ENCODE measurements at regions not wholly inside any gene's neighbourhood (a gene's known extent, or its start where the extent isn't known, plus 50 kb on each side); places are given as distances from the start of the nearest gene placed in this dataset.
"Not testable (repeated sequence)": the region's sequence is repeated elsewhere in the genome, so short reads cannot be mapped to it uniquely, and the experiment has no call there.

- DNase-seq = no peak
These were observed 202.6 kb downstream of the TMA16 start for GRCh38 chr4:163697121-163697520.

DNA sequence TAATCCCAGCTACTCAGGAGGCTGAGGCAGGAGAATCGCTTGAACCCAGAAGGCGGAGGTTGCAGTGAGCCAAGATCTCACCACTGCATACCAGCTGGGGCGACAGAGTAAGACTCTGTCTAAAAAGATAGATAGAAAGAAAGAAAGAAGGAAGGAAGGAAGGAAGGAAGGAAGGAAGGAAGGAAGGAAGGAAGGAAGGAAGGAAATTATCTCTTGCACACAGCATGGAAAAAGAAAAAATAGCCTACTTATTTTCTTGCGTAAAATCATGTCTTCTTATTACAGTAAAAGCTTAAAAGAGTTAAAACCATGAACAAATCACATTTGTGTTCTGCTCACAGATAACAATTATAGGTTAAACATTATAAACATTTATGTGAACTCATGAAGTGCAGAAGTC, 205.9 kb downstream of the TMA16 start:
- not testable (repeated sequence) for DNase-seq

- no peak for DNase-seq
These were observed 207.4 kb downstream of the TMA16 start for GRCh38 chr4:163701916-163702315.

DNA sequence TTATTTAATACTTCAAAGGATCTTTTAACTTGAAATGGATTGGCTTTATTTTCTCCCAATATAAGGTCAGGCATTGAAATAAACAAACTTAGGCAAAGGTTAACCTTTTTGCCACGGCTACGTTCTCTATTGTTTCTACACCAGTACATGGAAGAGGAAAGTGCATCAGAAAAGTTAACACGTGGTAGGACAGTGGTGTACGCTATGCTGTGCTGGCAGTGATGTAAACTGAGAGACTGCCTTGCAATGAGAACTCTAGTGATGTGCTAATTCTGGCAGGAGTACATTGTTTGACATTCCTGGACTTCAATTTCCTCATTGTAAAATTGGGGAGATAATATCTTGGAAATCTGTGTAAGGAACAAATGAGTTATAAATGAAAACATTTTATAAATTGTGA, 208.2 kb downstream of the TMA16 start:
- DNase-seq = no peak

DNA sequence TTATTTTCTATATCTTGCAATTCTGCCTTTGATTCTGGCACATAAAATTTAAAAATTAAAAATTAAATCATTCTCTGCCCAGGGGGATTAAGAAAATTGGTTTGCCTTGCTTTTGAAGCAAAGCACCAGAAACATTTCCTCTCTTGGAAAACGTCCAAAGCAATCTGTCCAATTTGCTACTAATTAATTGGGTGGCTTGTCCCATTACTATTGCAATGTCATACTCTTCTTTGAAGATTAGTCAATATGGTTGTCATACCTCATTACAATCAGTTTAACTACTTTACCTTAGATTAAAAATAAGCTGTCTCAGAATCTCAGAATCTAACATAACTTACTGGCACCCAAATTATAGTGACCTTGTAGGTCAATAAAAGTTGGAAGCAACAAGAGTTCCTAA, 208.8 kb downstream of the TMA16 start:
- DNase-seq = no peak

DNA sequence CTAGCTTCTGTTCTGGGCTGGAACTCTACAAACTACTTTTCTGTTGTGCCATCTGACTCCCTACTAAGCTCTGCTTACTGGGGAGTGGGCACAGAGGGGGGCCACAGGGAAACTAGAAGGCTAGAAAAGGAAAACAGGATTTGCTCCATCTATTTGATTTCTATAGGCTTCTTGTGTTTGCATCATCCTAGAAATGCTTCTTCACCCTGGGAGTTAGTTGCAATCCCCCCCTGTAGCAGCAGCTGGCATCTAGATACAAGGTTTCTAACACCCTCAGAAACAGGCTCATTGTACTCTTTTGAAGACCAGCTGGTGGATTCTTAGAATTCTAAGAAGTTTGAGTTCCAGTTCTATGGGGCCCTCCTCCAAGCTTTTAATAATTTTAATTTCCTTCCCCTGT, 213.4 kb downstream of the TMA16 start:
- no peak for DNase-seq

DNA sequence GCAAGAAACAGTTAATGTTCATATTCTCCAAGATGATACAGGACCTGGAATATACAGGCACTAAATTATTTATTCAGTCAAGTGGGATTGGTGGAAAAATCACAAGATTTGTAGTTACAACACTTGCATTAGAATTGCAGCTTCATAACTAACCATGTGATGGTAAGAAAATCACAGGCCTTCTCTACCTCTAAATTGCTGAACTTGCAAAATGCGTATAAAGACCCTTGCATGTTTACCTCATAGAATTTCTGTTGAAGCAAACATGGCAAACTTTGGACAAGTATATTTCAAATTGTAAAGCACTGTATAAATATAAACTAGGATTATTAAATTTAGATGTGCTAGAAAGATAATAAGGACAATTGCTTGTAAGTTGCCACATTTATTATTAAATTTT, 215.1 kb downstream of the TMA16 start:
- DNase-seq = no peak

DNA sequence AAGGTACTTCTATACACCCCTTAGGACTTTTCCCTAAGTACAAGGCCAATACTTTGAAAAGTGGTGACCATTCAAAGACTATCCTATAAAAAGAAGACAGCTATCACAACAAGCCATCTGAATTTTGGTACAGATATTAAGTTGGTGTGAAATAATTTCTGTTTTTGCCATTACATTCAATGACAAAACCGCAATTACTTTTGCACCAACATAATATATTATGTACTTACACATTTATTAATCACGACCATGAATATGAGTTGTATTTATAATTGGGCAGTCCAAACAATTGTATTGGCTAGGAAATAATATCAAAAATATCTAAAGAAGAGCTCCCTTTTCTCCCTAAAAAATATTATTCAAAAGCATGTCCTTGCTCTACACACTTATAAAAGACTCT, 215.7 kb downstream of the TMA16 start:
- DNase-seq = no peak

DNA sequence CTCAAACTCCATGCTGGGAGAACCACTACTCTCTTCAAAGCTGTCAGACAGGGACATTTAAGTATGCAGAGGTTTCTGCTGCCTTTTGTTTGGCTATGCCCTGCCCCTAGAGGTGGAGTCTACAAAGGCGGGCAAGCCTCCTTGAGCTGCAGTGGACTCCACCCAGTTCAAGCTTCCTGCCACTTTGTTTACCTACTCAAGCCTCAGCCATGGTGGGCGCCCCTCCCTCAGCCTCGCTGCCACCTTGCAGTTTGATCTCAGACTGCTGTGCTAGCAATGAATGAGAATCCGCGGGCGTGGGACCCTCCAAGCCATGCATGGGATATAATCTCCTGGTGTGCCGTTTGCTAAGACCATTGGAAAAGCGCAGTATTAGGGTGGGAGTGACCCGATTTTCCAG, 230.0 kb downstream of the TMA16 start:
- not testable (repeated sequence) for DNase-seq

GRCh38 chr4:163726641-163727040, 232.2 kb downstream of the TMA16 start:
- DNase-seq = no peak

DNA sequence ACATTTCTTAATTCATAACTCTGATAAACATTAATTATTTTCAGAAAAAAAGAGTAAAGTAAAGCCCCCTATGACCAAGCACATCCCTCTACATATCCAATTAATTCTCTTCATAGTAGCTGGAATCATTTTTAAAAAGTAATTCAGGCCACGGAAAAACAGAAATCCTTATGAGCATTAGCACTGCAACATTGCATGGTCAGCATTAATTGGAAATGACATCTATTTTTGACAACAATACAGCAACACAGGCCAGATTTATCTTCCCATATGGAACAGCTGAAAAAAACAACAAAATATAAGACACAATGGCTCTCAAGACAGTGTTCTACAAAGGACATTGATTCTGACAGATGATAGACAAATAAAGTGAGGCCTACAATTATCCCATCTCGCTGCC, 236.6 kb downstream of the TMA16 start:
- no peak for DNase-seq

GRCh38 chr4:163732473-163732872, 238.0 kb downstream of the TMA16 start:
- DNase-seq = no peak

DNA sequence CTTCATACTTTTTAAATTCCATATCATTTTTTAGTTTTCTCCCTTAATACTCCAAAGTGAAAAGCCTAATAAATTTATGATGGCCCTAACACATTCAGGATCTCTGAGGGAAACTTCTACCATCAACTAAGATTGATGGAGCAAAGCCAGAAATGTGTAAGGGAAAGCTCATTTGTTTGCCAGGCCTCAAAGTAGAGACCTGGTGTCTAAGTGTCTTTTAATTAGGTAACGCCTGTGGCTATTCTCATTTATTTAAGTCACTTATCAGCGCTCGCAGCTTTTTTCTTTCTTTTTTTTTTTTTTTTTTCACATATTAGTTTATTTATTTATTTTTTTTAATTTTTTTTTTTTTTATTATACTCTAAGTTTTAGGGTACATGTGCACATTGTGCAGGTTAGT, 242.4 kb downstream of the TMA16 start:
- DNase-seq = no peak

DNA sequence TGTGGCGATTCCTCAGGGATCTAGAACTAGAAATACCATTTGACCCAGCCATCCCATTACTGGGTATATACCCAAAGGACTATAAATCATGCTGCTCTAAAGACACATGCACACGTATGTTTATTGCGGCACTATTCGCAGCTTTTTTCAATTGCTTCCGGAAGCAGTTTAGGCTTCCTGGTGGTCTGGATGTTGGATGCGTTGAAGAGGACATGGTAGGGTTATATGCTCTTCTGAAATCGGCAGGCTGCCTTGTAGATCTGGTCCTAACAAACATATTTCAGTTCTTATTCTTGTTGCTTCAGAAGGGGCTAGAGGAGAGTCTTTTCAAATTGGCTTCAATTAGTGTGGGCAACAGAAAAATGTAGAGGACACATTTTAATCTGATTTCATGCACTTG, 243.4 kb downstream of the TMA16 start:
- DNase-seq = not testable (repeated sequence)

- no peak for DNase-seq
These were observed 244.0 kb downstream of the TMA16 start for GRCh38 chr4:163738521-163738920.

GRCh38 chr4:163744861-163745260, 250.4 kb downstream of the TMA16 start:
- DNase-seq = no peak

GRCh38 chr4:163747293-163747692, 252.8 kb downstream of the TMA16 start:
- DNase-seq = no peak

DNA sequence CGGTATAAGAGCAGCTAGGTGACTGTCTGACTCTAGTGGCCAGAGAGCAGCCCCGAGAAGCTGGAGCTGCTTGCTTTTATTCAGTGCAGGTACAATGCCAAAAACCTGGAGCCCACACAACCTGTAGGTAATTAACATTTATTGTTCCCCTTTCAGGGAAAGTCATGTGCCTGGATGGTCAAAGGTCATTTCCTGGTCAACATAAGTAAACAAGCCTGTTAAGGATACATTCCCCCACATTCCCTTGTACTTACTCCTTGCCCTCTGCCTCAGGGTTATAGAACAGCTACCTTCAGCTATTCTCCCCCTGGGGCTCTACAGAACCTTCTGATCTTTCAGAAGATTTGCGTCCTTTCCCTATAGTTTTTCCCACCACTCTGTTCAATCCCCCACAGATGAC, 253.4 kb downstream of the TMA16 start:
- DNase-seq = no peak

GRCh38 chr4:163748449-163748848, 254.0 kb downstream of the TMA16 start:
- DNase-seq = peak; percentile 67

- no peak for DNase-seq
These were observed 260.5 kb downstream of the TMA16 start for GRCh38 chr4:163755013-163755412.

- DNase-seq = no peak
These were observed 262.7 kb downstream of the TMA16 start for GRCh38 chr4:163757219-163757618.

DNA sequence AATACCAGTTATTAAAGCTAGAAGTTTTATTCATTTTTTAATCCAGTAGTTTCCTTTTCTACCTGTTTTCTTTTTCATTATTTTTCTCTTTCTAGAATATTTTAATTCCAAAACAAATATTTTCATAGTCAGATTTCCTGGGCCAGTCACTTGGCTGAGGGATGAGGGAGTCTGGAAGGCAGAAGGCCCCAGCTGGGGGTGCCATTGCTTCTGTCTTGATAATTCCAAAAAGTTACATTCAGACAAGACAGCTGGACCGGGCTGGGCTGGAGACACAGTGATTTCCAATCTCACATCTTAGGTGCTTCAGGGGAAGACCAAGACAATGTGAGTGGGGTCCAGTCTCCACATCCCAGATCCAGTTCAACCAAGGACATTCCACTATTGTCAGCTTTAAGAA, 263.5 kb downstream of the TMA16 start:
- DNase-seq = no peak

- DNase-seq = no peak
These were observed 268.3 kb downstream of the TMA16 start for GRCh38 chr4:163762741-163763140.

- no peak for DNase-seq
These were observed 270.1 kb downstream of the TMA16 start for GRCh38 chr4:163764569-163764968.

- DNase-seq = no peak
These were observed 273.5 kb downstream of the TMA16 start for GRCh38 chr4:163768014-163768413.

DNA sequence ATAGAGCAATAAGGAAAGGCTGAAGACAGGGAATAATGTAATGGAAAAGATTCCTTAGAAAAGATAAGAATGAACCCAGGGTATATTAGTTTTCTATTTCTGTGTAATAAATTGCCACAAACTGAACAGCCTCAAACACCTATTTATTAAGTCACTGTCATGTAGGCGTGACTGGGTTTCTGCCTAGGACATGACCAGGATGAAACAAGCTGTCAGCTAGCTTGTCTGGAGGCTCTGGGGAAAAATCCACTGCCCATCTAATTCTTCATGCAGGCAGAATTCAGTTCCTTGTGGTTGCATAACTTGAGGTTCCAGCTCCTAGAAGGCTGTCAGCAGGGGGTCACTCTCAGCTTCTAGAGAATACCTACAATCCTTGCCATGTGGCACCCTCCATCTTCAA, 277.7 kb downstream of the TMA16 start:
- no peak for DNase-seq

All from NCI-H510A (cell line).